ENCODE measurements at regions not wholly inside any gene's neighbourhood (a gene's known extent, or its start where the extent isn't known, plus 50 kb on each side); places are given as distances from the start of the nearest gene placed in this dataset.
"Not testable (repeated sequence)": the region's sequence is repeated elsewhere in the genome, so short reads cannot be mapped to it uniquely, and the experiment has no call there.

DNA sequence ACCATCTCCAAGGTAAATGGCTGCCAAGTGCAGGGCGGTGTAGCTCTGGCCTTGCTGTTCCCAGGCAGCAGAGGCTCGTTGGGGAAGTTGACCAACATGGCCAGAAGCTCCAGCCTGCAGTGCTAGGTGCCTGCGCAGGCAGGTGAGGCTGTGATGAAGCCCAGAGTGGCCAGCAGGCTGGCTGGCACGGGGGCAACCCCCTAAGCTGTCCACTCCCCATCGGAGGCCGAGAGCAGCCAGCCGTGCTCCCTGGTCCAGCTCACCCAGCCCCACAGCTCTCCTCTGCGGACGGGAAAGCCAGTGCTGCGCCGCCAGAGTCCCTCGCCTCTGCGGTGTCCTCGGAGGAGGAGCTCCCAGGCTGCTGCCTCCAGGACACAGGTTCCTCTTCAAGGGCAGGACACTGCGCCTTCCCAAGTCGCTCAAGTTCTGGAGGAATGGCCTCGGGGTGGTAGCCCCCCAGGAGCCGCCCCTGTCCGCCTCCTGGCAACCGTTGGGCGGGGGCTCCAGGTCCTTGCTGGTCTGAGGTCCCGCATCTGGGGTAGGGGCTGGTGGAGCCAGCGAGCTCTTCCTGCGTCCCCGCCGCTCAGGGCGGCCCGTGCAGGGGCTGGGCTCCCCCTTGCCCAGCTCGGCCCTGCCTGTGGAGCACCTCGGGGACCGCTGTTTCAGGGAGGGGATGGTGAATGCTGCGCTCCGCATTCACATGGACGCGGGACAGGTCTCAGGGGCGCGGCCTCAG is 1438.1 kb upstream of the TPTE start:
- in situ Hi-C loops (cut with MboI; ENCODE audit: low pct_unique_long_range_greater_than_20kb in 2 of 9, low sequenced_read_pairs in 9 of 9, unreplicated experiment in 9 of 9); H3K4me1 ChIP-seq (replicated peaks in 1 of 2); ATAC-seq (replicated peaks in 6 of 8); H3K4me3 ChIP-seq; H3K27ac ChIP-seq: not testable (repeated sequence)
- no CpG with 5 or more reads among the region's 37 CpGs for WGBS, 10 experiments

DNA sequence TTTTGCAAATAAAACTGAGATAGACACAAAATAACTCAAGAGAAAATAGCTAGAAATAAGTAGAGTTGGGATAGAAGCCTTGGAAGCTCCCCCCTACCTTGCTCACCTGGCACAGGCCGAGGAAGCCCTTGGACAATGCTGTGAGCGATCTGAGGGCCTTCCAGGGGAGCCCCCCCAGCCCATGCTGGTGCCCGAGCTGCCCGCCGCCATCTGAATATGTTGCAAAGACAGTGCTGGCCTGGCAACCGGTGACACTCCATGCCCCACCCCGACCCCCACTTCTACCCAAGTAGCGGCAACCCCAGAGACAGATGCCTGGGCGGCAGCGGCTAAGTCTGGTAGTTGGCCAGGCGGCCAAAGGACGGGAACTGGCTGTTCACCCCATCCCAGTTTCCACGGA is 1435.1 kb upstream of the TPTE start:
- H3K4me1 ChIP-seq (replicated peaks in 1 of 2); H3K27ac ChIP-seq; H3K4me3 ChIP-seq; ATAC-seq (replicated peaks in 6 of 8); in situ Hi-C loops (cut with MboI; ENCODE audit: low pct_unique_long_range_greater_than_20kb in 2 of 9, low sequenced_read_pairs in 9 of 9, unreplicated experiment in 9 of 9): not testable (repeated sequence)
- WGBS, 10 experiments: no CpG with 5 or more reads among the region's 13 CpGs

- H3K4me3 ChIP-seq; H3K27ac ChIP-seq; H3K4me1 ChIP-seq (replicated peaks in 1 of 2); ATAC-seq (replicated peaks in 6 of 8); in situ Hi-C loops (cut with MboI; ENCODE audit: low pct_unique_long_range_greater_than_20kb in 2 of 9, low sequenced_read_pairs in 9 of 9, unreplicated experiment in 9 of 9): not testable (repeated sequence)
- WGBS, 10 experiments: no CpG with 5 or more reads among the region's 30 CpGs
Measured at GRCh38 chr21:9087816-9088215, 1433.6 kb upstream of the TPTE start.

- H3K4me3 ChIP-seq; H3K27ac ChIP-seq; H3K4me1 ChIP-seq (replicated peaks in 1 of 2); ATAC-seq (replicated peaks in 6 of 8); in situ Hi-C loops (cut with MboI; ENCODE audit: low pct_unique_long_range_greater_than_20kb in 2 of 9, low sequenced_read_pairs in 9 of 9, unreplicated experiment in 9 of 9): not testable (repeated sequence)
- WGBS, 10 experiments: no CpG with 5 or more reads among the region's 17 CpGs
Measured at GRCh38 chr21:9129741-9130140, 1391.6 kb upstream of the TPTE start.

- no CpG with 5 or more reads among the region's 6 CpGs for WGBS, 10 experiments
Measured at GRCh38 chr21:9130817-9131216, 1390.6 kb upstream of the TPTE start.

More at GRCh38 chr21:9130817-9131216, 1390.6 kb upstream of the TPTE start:
- in situ Hi-C loops (cut with MboI; ENCODE audit: low pct_unique_long_range_greater_than_20kb in 2 of 9, low sequenced_read_pairs in 9 of 9, unreplicated experiment in 9 of 9); H3K4me3 ChIP-seq; H3K27ac ChIP-seq; ATAC-seq (replicated peaks in 6 of 8); H3K4me1 ChIP-seq (replicated peaks in 1 of 2): not testable (repeated sequence)
